Prostate gland (tissue), 2 donors: ENCODE measurements at regions not wholly inside any gene's neighbourhood (a gene's known extent, or its start where the extent isn't known, plus 50 kb on each side); places are given as distances from the start of the nearest gene placed in this dataset.

Source experiments
- CTCF ChIP-seq, 4 experiments: fragments of 200-600 bp in 2 of 4; fragments of 450-650 bp in 2 of 4; sonication (generic) in 2 of 4; IDR thresholded peaks; 1 replicate in 3 of 4; 2 replicates in 1 of 4; pipeline ENCODE4 v1.5.1; 2016 to 2019; ENCODE audit warnings: antibody characterized with exemption in 4 of 4, mild to moderate bottlenecking in 2 of 4, moderate library complexity in 2 of 4
- POLR2AphosphoS5 ChIP-seq: sonication (generic); formaldehyde crosslinking; IDR thresholded peaks from one replicate; pipeline ENCODE4 v1.6.1; 2017; ENCODE audit warnings: antibody characterized with exemption

- TF ChIP-seq CTCF (IDR thresholded peaks at IDR 0.05) (no peak), POLR2AphosphoS5 (no peak)
Observed at GRCh38 chr13:104376588-104376987, 1310.4 kb upstream of the SLC10A2 start.
